Skeletal muscle satellite cell (primary cell): ENCODE measurements at regions not wholly inside any gene's neighbourhood (a gene's known extent, or its start where the extent isn't known, plus 50 kb on each side); places are given as distances from the start of the nearest gene placed in this dataset.
"Not testable (repeated sequence)": the region's sequence is repeated elsewhere in the genome, so short reads cannot be mapped to it uniquely, and the experiment has no call there.

ENCODE experiments used
- H3K27me3 ChIP-seq: 2 replicates; pipeline ENCODE4 v1.7.0; 2013; ENCODE audit warnings: low read length; ENCODE audit not compliant: control insufficient read depth, insufficient read depth
- H3K36me3 ChIP-seq: 2 replicates; pipeline ENCODE4 v1.7.0; 2013; ENCODE audit warnings: mild to moderate bottlenecking, control low read depth, low read length; ENCODE audit not compliant: insufficient read depth
- H3K4me1 ChIP-seq: 2 replicates; pipeline ENCODE4 v1.7.0; 2013; ENCODE audit warnings: low read length; ENCODE audit not compliant: control insufficient read depth, insufficient read depth
- H3K4me2 ChIP-seq: 2 replicates; pipeline ENCODE4 v1.7.0; 2013; ENCODE audit warnings: mild to moderate bottlenecking, low read length
- H3K4me3 ChIP-seq: 2 replicates; pipeline ENCODE4 v1.7.0; 2013; ENCODE audit warnings: low read length
- H3K9ac ChIP-seq: 2 replicates; pipeline ENCODE4 v1.7.0; 2013; ENCODE audit warnings: mild to moderate bottlenecking, low read depth, low read length, moderate library complexity
- H3K9me3 ChIP-seq: replicated peaks from 2 replicates; pipeline ENCODE4 v1.7.0; 2013; ENCODE audit warnings: mild to moderate bottlenecking, control low read depth, low read length

- H3K9me3 ChIP-seq = no peaks in the 10 kb centered on the region
These were observed 66.7 kb upstream of the CYP1B1 start for GRCh38 chr2:38142627-38143026.

DNA sequence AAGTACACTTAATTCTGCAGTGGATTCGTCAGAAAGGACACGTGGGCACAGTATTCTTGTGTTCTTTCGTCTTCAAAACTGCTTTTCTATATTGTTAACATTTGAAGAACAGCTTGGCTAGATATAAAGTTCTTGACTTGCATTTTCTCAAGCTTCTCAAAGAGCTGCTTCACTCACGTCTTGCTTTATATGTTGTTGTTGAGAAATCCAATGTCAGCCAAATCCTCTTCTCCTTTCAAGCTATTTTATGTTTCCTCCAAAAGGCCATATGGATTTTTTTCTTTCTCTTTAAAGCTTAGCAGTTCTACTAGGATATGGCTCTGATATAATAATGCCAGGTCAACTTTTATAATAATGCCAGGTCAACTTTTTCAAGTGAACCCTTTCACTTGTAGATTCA is 65.5 kb upstream of the CYP1B1 start:
- no peaks in the 10 kb centered on the region for H3K9me3 ChIP-seq
- H3K4me2 ChIP-seq = no peak overlapping the region
- no peaks in the 10 kb centered on the region for H3K36me3 ChIP-seq
- no peaks in the 10 kb centered on the region for H3K27me3 ChIP-seq
- H3K4me1 ChIP-seq = peaks cover 21% of the 10 kb centered on the region
- no peak overlapping the region for H3K9ac ChIP-seq
- H3K4me3 ChIP-seq = no peak overlapping the region

More at GRCh38 chr2:38142627-38143026, 66.7 kb upstream of the CYP1B1 start:
- H3K4me1 ChIP-seq = peaks cover 31% of the 10 kb centered on the region
- no peaks in the 10 kb centered on the region for H3K36me3 ChIP-seq
- no peaks in the 10 kb centered on the region for H3K27me3 ChIP-seq
- H3K9ac ChIP-seq = no peak overlapping the region
- H3K4me2 ChIP-seq = no peak overlapping the region
- no peak overlapping the region for H3K4me3 ChIP-seq

DNA sequence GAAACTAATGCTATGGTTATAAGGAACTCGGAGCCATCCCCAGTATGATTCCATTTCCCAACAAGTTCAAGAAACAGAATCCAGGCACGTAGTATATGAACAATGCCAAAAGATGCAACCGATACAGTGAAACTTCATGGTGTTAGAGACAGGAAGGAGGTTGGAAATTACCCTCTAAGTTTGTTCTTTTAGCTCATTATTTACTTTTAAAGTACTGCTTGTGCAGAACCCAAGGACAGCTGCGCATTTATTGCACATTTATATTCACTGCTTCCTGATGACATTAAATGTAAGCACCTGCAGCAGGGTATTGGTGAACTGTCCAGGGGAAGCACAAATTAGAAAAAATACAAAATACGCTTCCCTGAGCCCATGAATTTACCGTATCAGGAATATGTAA is 63.0 kb upstream of the CYP1B1 start:
- H3K9ac ChIP-seq = no peak overlapping the region
- no peaks in the 10 kb centered on the region for H3K9me3 ChIP-seq
- no peaks in the 10 kb centered on the region for H3K27me3 ChIP-seq
- H3K4me1 ChIP-seq = no peaks in the 10 kb centered on the region
- no peak overlapping the region for H3K4me3 ChIP-seq
- H3K36me3 ChIP-seq = no peaks in the 10 kb centered on the region
- H3K4me2 ChIP-seq = no peak overlapping the region

DNA sequence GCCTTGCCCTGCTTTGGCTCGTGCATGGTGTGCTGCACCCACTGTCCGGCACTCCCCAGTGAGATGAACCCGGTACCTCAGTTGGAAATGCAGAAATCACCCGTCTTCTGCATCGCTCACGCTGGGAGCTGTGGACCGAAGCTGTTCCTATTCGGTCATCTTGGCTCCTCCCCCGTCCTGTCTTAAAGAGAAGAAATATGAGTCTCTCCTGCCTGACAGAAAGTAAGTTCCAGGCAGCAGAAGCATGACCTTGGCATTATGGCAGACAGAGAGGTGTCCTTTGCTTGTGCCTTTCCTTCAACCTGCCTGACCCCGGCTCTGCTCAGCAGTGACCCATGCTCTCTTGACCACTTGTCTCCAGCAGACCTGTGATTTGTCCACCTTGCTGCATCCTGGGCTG is 62.5 kb upstream of the CYP1B1 start:
- H3K4me2 ChIP-seq = no peak overlapping the region
- no peak overlapping the region for H3K9ac ChIP-seq

GRCh38 chr2:38137958-38138357 is 62.0 kb upstream of the CYP1B1 start:
- not testable (repeated sequence) for H3K27me3 ChIP-seq, H3K4me2 ChIP-seq, H3K4me3 ChIP-seq, H3K36me3 ChIP-seq, H3K9ac ChIP-seq, H3K9me3 ChIP-seq, H3K4me1 ChIP-seq

More for the DNA sequence above, 62.5 kb upstream of the CYP1B1 start:
- no peak overlapping the region for H3K4me3 ChIP-seq
- no peaks in the 10 kb centered on the region for H3K4me1 ChIP-seq
- no peaks in the 10 kb centered on the region for H3K36me3 ChIP-seq
- H3K9me3 ChIP-seq = no peaks in the 10 kb centered on the region
- H3K27me3 ChIP-seq = no peaks in the 10 kb centered on the region

DNA sequence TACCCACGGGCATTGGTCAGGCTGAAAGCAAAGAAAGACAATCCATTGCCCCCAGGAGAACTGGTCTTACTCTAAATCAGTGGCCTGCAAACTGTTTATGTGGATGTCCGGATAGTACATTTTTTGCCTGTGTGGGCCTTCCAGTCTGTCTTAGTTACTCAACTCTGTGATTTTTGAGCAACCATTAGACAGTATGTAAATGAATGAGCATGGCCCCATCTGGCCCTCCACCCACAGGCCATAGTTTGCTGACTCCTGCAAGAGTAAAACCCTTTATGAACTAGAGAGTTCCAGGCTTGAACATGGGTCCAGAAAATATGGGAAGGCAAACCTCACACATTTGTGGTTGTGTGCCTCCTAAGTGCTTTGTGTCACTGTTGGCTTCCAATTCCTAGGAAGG is 55.7 kb upstream of the CYP1B1 start:
- H3K9ac ChIP-seq = no peak overlapping the region
- H3K4me2 ChIP-seq = no peak overlapping the region
- no peak overlapping the region for H3K4me3 ChIP-seq
- no peaks in the 10 kb centered on the region for H3K9me3 ChIP-seq
- no peaks in the 10 kb centered on the region for H3K36me3 ChIP-seq
- H3K4me1 ChIP-seq = no peaks in the 10 kb centered on the region
- no peaks in the 10 kb centered on the region for H3K27me3 ChIP-seq

DNA sequence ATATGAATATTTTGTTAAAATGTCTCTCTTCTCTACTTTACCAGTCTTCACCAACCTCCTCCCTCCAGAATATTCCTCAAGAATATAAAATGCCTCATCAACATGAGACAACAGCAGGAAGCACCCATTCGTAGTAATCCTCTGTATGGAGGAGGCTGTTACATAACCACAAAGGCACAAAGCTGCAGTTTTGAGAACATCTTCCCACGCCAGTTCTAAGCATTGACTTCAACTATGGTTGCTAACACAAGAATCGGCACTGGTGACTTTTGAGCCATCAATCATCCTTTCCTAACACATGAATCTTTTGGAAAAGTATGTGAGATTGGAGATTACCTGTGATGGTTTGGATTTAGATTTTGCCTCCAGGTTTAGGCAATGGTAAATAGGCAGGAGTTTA is 54.9 kb upstream of the CYP1B1 start:
- Histone ChIP-seq H3K36me3 (no peaks in the 10 kb centered on the region), H3K27me3 (no peaks in the 10 kb centered on the region), H3K9me3 (no peaks in the 10 kb centered on the region), H3K4me3 (no peak overlapping the region), H3K9ac (no peak overlapping the region), H3K4me1 (no peaks in the 10 kb centered on the region), H3K4me2 (no peak overlapping the region)

- no peaks in the 10 kb centered on the region for H3K36me3 ChIP-seq
- no peak overlapping the region for H3K4me3 ChIP-seq
- H3K9ac ChIP-seq = no peak overlapping the region
- no peaks in the 10 kb centered on the region for H3K27me3 ChIP-seq
- H3K4me2 ChIP-seq = no peak overlapping the region
- H3K9me3 ChIP-seq = no peaks in the 10 kb centered on the region
- no peaks in the 10 kb centered on the region for H3K4me1 ChIP-seq
These were observed 54.0 kb upstream of the CYP1B1 start for GRCh38 chr2:38129987-38130386.

- H3K27me3 ChIP-seq = no peaks in the 10 kb centered on the region
- H3K36me3 ChIP-seq = no peaks in the 10 kb centered on the region
- H3K9me3 ChIP-seq = no peaks in the 10 kb centered on the region
- H3K4me1 ChIP-seq = no peaks in the 10 kb centered on the region
- H3K9ac ChIP-seq = no peak overlapping the region
- no peak overlapping the region for H3K4me3 ChIP-seq
- H3K4me2 ChIP-seq = no peak overlapping the region
These were observed 53.5 kb upstream of the CYP1B1 start for GRCh38 chr2:38129481-38129880.

DNA sequence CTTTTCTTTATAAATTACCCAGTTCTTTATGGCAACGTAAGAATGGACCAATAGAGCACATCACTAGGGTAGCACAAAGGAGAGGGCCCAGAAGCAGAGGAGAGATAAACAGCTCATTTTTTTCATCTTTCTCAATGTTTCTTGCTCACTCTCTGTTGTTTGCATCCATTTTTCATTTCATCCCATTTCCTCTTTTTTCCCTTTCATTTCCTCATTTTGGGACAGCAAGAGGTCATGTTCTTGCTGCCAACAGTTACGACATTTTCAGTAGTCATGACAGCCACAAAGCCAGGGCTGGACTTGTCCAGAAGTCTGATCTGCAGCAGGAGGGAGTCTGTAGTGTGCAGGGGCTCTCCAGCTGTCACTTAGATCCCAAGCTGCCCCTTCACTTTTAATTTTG is 52.7 kb upstream of the CYP1B1 start:
- no peaks in the 10 kb centered on the region for H3K9me3 ChIP-seq
- H3K4me3 ChIP-seq = no peak overlapping the region
- H3K9ac ChIP-seq = no peak overlapping the region
- no peak overlapping the region for H3K4me2 ChIP-seq
- H3K4me1 ChIP-seq = no peaks in the 10 kb centered on the region
- no peaks in the 10 kb centered on the region for H3K36me3 ChIP-seq
- no peaks in the 10 kb centered on the region for H3K27me3 ChIP-seq

GRCh38 chr2:38127277-38127676 is 51.3 kb upstream of the CYP1B1 start:
- Histone ChIP-seq H3K27me3 (no peaks in the 10 kb centered on the region), H3K4me3 (no peak overlapping the region), H3K4me1 (no peaks in the 10 kb centered on the region), H3K9me3 (no peaks in the 10 kb centered on the region), H3K9ac (no peak overlapping the region), H3K4me2 (no peak overlapping the region), H3K36me3 (no peaks in the 10 kb centered on the region)

DNA sequence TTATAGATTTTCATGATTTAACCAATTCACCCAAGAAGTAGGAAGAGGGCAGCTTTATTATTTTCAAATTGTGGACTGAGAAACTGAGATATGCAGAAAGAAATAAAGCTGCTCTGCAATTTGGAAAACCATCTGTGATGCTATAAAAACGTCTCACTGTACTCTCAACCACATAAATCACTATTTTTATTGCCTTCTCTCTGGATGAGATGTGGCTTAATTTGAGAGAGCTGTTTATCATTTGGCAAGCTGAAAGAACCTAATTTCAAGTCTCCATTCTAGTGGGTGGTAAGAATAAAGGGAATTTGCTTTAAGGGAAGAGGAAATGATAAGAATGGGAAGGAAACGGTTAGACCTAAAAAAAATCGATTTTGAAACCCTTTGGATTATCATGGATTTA is 49.9 kb upstream of the CYP1B1 start:
- no peak overlapping the region for H3K4me2 ChIP-seq
- H3K36me3 ChIP-seq = no peaks in the 10 kb centered on the region
- H3K9me3 ChIP-seq = no peaks in the 10 kb centered on the region
- peaks cover 4% of the 10 kb centered on the region for H3K27me3 ChIP-seq
- H3K9ac ChIP-seq = no peak overlapping the region
- H3K4me1 ChIP-seq = no peaks in the 10 kb centered on the region
- H3K4me3 ChIP-seq = no peak overlapping the region
